ENCODE measurements at regions not wholly inside any gene's neighbourhood (a gene's known extent, or its start where the extent isn't known, plus 50 kb on each side); places are given as distances from the start of the nearest gene placed in this dataset.

DNA sequence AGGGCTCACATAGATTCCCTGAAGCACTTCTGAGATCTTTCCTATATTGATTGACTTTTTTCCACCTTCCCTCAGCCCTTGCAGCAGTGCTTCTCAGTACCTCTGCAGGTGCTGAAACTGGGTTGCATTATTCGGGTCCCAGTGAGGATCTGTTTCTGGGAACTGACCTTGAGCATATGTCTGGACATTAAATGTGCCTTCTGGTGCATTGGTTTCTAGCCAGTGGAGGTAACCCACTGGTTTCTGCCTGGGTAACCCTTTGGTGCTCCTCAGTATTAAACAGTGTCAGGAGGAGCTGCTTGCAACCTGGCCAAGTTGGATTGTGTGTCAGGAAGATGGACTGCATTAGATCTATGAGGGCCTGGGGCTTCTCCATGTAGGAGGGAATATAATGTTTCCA is 213.3 kb upstream of the KCND2 start:
- peak overlapping the region; percentile 84 for H3K18ac ChIP-seq (ENCODE audit: low read depth, low read length)
- no peaks in the 10 kb centered on the region for H4K20me1 ChIP-seq (ENCODE audit: insufficient read depth, low read length)
- H3K4ac ChIP-seq (ENCODE audit: low read depth, low read length), result no peak overlapping the region
- dilution Hi-C loops (cut with HindIII; ENCODE audit: low sequenced_read_pairs, unreplicated experiment), result no loop called here
- H2BK20ac ChIP-seq (ENCODE audit: low read depth, low read length), result peak overlapping the region; percentile 25; the same call in 1 of the 2 replicates
- 0 out of 3 replicates have a peak overlapping the region, but pooled peaks have one; percentile 10 for H2BK15ac ChIP-seq (ENCODE audit: low read depth, low read length)
- no peak overlapping the region for H3K4me3 ChIP-seq (ENCODE audit: insufficient read depth, low read depth, low read length)
- in situ Hi-C loops (cut with MboI; ENCODE audit: low sequenced_read_pairs), result no loop called here
- H3K4me2 ChIP-seq (ENCODE audit: low read depth, low read length), result no peak overlapping the region
- H3K9me1 ChIP-seq (ENCODE audit: insufficient read depth, low read length), result no peaks in the 10 kb centered on the region
- 0 out of 4 replicates have a peak overlapping the region, but pooled peaks of 1 of the 2 experiments have one; percentile 25 for H4K8ac ChIP-seq (ENCODE audit: low read depth in 2 of 2, low read length in 2 of 2)
- ChIA-PET CTCF (no interaction called here), POLR2A (ENCODE audit: unreplicated experiment) (no interaction called here)
- H2BK5ac ChIP-seq (ENCODE audit: low read depth, low read length, poor library complexity, severe bottlenecking), result no peak overlapping the region
- TF ChIP-seq FOS (IDR thresholded peaks at IDR 0.05; ENCODE audit: low read depth, low read length), result no peak
- no peak for TF ChIP-seq RFX5 (IDR thresholded peaks at IDR 0.05; ENCODE audit: low read depth, low read length)
- TF ChIP-seq NFE2L2 (IDR thresholded peaks at IDR 0.05; ENCODE audit: low read depth, low read length), result no peak
- no peak for TF ChIP-seq POLR2A (IDR thresholded peaks at IDR 0.05; ENCODE audit: low read depth, low read length)
- no peak for TF ChIP-seq MAZ (IDR thresholded peaks at IDR 0.05; ENCODE audit: borderline replicate concordance, low read depth, low read length)
- no peak for TF ChIP-seq MAFK (IDR thresholded peaks at IDR 0.05; ENCODE audit: low read depth, low read length)
- no peak for TF ChIP-seq SMC3 (IDR thresholded peaks at IDR 0.05; ENCODE audit: low read depth, low read length)
- TF ChIP-seq RAD21 (IDR thresholded peaks at IDR 0.05; ENCODE audit: low read length), result no peak
- TF ChIP-seq, protein P1, sequence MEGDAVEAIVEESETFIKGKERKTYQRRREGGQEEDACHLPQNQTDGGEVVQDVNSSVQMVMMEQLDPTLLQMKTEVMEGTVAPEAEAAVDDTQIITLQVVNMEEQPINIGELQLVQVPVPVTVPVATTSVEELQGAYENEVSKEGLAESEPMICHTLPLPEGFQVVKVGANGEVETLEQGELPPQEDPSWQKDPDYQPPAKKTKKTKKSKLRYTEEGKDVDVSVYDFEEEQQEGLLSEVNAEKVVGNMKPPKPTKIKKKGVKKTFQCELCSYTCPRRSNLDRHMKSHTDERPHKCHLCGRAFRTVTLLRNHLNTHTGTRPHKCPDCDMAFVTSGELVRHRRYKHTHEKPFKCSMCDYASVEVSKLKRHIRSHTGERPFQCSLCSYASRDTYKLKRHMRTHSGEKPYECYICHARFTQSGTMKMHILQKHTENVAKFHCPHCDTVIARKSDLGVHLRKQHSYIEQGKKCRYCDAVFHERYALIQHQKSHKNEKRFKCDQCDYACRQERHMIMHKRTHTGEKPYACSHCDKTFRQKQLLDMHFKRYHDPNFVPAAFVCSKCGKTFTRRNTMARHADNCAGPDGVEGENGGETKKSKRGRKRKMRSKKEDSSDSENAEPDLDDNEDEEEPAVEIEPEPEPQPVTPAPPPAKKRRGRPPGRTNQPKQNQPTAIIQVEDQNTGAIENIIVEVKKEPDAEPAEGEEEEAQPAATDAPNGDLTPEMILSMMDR (conservative IDR thresholded peaks at IDR 0.05; ENCODE audit: low read depth, low read length), result no peak
- H2AK9ac ChIP-seq (replicated peaks; ENCODE audit: low read depth, low read length, poor library complexity), result no peak overlapping the region
- peaks cover 16% of the 10 kb centered on the region for H3K4me1 ChIP-seq (ENCODE audit: control insufficient read depth, insufficient read depth, low read length)
- no peak overlapping the region for H3K27ac ChIP-seq (ENCODE audit: insufficient read depth, low read length)
- no peak overlapping the region for H4K91ac ChIP-seq (ENCODE audit: insufficient read depth, low read depth, low read length)
- no peak overlapping the region for H2AK5ac ChIP-seq (ENCODE audit: low read depth, low read length)
- BruUV-seq (replicated peaks), result no TSS peak
- peak overlapping the region; percentile 39; the same call in 1 of the 2 replicates for H2BK120ac ChIP-seq (ENCODE audit: low read depth, low read length)
- H3K36me3 ChIP-seq (ENCODE audit: control insufficient read depth, insufficient read depth, low read length), result no peaks in the 10 kb centered on the region
- no peak overlapping the region for H2AFZ ChIP-seq (replicated peaks; ENCODE audit: low read length, poor library complexity)
- DNase-seq (no peak), ATAC-seq (ENCODE audit: low read depth) (no peak)
- WGBS, 2 experiments (ENCODE audit: extremely low coverage in 2 of 2, insufficient read length in 1 of 2), result 100% methylated on average over 1 of the region's 1 CpG; no CpG with 5 or more reads in 1 of the 2 experiments
- no peaks in the 10 kb centered on the region for H3K9me3 ChIP-seq (ENCODE audit: control insufficient read depth, insufficient read depth, low read length)
- H4K5ac ChIP-seq (ENCODE audit: low read depth, low read length), result peak overlapping the region; percentile 49; the same call in 1 of the 2 replicates
- H3K9ac ChIP-seq (ENCODE audit: low read depth, low read length), result no peak overlapping the region
- no peaks in the 10 kb centered on the region for H3K79me1 ChIP-seq (ENCODE audit: low read depth in 1 of 2, low read length in 2 of 2)
- no peaks in the 10 kb centered on the region for H3K27me3 ChIP-seq (ENCODE audit: control insufficient read depth, insufficient read depth, low read length)
- H3K14ac ChIP-seq (replicated peaks; ENCODE audit: low read depth, low read length), result no peak overlapping the region
- no peak overlapping the region for H3K23ac ChIP-seq (ENCODE audit: low read depth, low read length)
- no peak overlapping the region for H3K56ac ChIP-seq (ENCODE audit: extremely low read depth, insufficient read depth, low read length)
- intact Hi-C loops (cut with micrococcal nuclease), result loop anchor here (10.0 kb wide), 1 partner anchor 95 kb away; no protein-coding TSS in a partner anchor

Data from IMR-90 (cell line).